Transverse colon (tissue), 4 donors: ENCODE measurements at regions not wholly inside any gene's neighbourhood (a gene's known extent, or its start where the extent isn't known, plus 50 kb on each side); places are given as distances from the start of the nearest gene placed in this dataset.

Source experiments
- DNase-seq: peaks from one replicate; pipeline ENCODE4 v3.0.0-alpha.2; 2019
- H3K27ac ChIP-seq, 4 donors: fragments of 200-600 bp; sonication (generic); 2 replicates each; pipeline ENCODE4 v1.5.1; 2016 to 2018; ENCODE audit warnings: inconsistent platforms in 4 of 4
- H3K27me3 ChIP-seq: fragments of 200-600 bp; sonication (generic); 2 replicates; pipeline ENCODE4 v1.5.1; 2017; ENCODE audit warnings: inconsistent platforms
- H3K36me3 ChIP-seq, 4 donors: fragments of 200-600 bp; sonication (generic); 2 replicates each; pipeline ENCODE4 v1.5.1; 2017 to 2019; ENCODE audit warnings: inconsistent platforms in 4 of 4
- H3K4me1 ChIP-seq, 4 donors: fragments of 200-600 bp; sonication (generic); 2 replicates each; pipeline ENCODE4 v1.5.1; 2017 to 2020; ENCODE audit warnings: inconsistent platforms in 4 of 4
- H3K4me3 ChIP-seq, 4 donors: fragments of 200-600 bp; sonication (generic); 1 replicate in 1 of 4; 2 replicates in 3 of 4; pipeline versions ENCODE4 v1.5.1 to v1.6.1; 2017 to 2019; ENCODE audit warnings: inconsistent platforms in 4 of 4
- H3K9me3 ChIP-seq, 2 donors: fragments of 200-600 bp; sonication (generic); 2 replicates each; pipeline ENCODE4 v1.5.1; 2017 to 2019; ENCODE audit warnings: inconsistent platforms in 2 of 2
- EP300 ChIP-seq: sonication (generic); formaldehyde crosslinking; IDR thresholded peaks from one replicate; pipeline ENCODE4 v1.6.1; 2017; ENCODE audit warnings: antibody characterized with exemption, low read depth
- POLR2A ChIP-seq: fragments of 450-650 bp; IDR thresholded peaks from one replicate; pipeline ENCODE4 v1.6.1; 2016; ENCODE audit warnings: antibody characterized with exemption, mild to moderate bottlenecking, moderate library complexity
- POLR2AphosphoS5 ChIP-seq, 3 donors: sonication (generic); formaldehyde crosslinking; IDR thresholded peaks; one replicate each; pipeline ENCODE4 v1.6.1; 2016; ENCODE audit warnings: antibody characterized with exemption in 3 of 3
- WGBS, 2 donors: methylation state at CpG; one replicate each; pipeline ENCODE4 v1.1.5; 2018; ENCODE audit warnings: low coverage in 1 of 2; 5-methylcytosine and 5-hydroxymethylcytosine counted together
- in situ Hi-C, 4 donors: fragments of 200-750 bp; cut with MboI; loops; one replicate each; pipeline versions ENCODE4 v1.15.0 to v1.15.1; 2017; ENCODE audit warnings: low sequenced_read_pairs in 3 of 4, low pct_ligation_motif_present in 1 of 4, low pct_unique_long_range_greater_than_20kb in 1 of 4
- intact Hi-C: fragments of 100-400 bp; cut with DNase I; formaldehyde crosslinking; loops from one replicate; pipeline ENCODE4 v1.15.1; 2023; ENCODE audit warnings: low total_unique reads
- TF ChIP-seq, protein P1 (sequence below), 5 experiments: fragments of 200-600 bp in 3 of 5; fragments of 450-650 bp in 2 of 5; sonication (generic) in 3 of 5; IDR thresholded peaks; 1 replicate in 2 of 5; 2 replicates in 3 of 5; pipeline ENCODE4 v1.5.1; 2016 to 2017; ENCODE audit warnings: antibody characterized with exemption in 5 of 5, inconsistent platforms in 3 of 5, mild to moderate bottlenecking in 2 of 5, moderate library complexity in 1 of 5

DNA sequence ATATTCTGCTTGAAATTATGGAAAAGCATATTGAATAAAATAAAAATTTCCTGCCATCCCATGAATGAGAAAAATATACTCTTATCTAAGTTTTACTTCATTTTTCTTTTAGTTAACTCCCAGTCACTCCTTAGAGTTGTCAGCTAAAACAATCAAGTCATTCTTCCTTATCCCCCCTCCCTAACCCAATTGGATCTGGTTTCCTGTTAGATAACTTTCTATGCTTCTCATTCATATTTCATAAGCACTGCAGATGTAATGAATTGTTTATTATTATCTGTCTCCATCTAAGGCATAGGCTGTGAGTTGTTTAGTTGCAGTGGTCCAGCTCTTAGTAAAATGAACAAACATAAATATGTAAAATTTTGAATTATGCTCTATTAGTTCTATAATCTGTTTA, 244.0 kb upstream of the GCFC2 start:
- TF ChIP-seq POLR2AphosphoS5 (IDR thresholded peaks at IDR 0.05): no peak
- no peak for TF ChIP-seq EP300
- TF ChIP-seq, protein P1, sequence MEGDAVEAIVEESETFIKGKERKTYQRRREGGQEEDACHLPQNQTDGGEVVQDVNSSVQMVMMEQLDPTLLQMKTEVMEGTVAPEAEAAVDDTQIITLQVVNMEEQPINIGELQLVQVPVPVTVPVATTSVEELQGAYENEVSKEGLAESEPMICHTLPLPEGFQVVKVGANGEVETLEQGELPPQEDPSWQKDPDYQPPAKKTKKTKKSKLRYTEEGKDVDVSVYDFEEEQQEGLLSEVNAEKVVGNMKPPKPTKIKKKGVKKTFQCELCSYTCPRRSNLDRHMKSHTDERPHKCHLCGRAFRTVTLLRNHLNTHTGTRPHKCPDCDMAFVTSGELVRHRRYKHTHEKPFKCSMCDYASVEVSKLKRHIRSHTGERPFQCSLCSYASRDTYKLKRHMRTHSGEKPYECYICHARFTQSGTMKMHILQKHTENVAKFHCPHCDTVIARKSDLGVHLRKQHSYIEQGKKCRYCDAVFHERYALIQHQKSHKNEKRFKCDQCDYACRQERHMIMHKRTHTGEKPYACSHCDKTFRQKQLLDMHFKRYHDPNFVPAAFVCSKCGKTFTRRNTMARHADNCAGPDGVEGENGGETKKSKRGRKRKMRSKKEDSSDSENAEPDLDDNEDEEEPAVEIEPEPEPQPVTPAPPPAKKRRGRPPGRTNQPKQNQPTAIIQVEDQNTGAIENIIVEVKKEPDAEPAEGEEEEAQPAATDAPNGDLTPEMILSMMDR (IDR thresholded peaks at IDR 0.05): no peak
- TF ChIP-seq POLR2A: no peak

DNA sequence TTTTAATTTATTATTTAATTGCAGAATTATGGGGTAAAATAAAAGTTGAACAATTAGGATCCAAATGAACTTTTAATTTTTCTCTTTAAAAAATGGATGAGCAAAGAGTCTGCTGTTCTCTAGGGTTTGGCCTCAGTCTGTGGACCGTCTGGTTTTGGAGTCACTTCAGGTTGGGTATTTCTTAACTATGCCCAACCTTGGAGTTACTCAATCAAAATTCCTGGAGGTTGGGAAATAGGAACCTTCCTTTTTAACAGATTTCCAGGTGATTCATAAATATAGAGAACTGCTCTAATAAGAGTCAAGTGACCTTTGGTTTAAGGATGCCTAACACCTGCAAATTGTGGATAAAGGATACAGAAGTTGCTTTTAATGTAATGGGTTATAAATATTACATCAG, 241.5 kb upstream of the GCFC2 start:
- Histone ChIP-seq H3K36me3 (no peaks in the 10 kb centered on the region), H3K4me3 (no peak overlapping the region), H3K4me1 (no peaks in the 10 kb centered on the region), H3K27me3 (no peaks in the 10 kb centered on the region), H3K9me3 (no peaks in the 10 kb centered on the region), H3K27ac (no peak overlapping the region)
- no peak for TF ChIP-seq POLR2A
- no peak for TF ChIP-seq EP300
- TF ChIP-seq, protein P1 (IDR thresholded peaks at IDR 0.05): no peak
- TF ChIP-seq POLR2AphosphoS5 (IDR thresholded peaks at IDR 0.05): no peak
- in situ Hi-C loops (no loop called here), intact Hi-C loops (no loop called here)
- DNase-seq: no peak
- 50 to 68% methylated on average over 1 of the region's 1 CpG for WGBS, 2 donors

More for the DNA sequence above, 244.0 kb upstream of the GCFC2 start:
- Histone ChIP-seq H3K36me3 (no peaks in the 10 kb centered on the region), H3K4me1 (no peaks in the 10 kb centered on the region), H3K27me3 (no peaks in the 10 kb centered on the region), H3K9me3 (no peaks in the 10 kb centered on the region), H3K4me3 (no peak overlapping the region), H3K27ac (no peak overlapping the region)
- no peak for DNase-seq
- intact Hi-C loops (no loop called here), in situ Hi-C loops (no loop called here)

DNA sequence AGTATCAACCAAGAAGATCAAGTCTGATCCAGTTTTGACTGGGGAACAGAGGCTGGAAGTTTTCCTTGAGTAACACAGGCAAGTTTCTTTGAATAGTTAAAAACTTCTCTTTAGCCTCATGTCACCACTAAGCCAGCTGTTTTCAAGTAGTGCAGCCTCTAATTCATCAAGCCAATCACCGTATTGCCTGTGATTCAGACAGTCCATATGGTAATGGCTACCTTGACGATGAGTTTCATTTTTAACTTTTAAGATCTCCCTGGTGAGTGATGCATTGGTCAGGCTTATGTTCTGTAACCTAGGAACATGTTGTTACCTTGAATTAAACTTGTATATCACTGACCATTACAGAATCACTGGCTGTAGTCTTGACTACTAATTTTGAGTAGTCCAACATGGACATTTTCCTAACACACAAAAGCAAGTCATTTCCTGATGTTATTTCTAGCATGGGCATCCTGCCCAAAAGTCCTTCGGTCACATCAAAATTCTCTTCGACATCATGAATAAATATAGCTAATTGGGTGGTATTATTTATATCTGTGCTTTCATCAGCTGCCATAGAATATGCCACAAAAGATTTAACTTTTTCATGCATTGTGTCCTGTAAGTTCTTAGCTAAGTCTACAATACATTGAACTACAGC, 238.8 kb upstream of the GCFC2 start:
- no peaks in the 10 kb centered on the region for H3K4me1 ChIP-seq
- no peaks in the 10 kb centered on the region for H3K36me3 ChIP-seq
- in situ Hi-C loops (no loop called here), intact Hi-C loops (no loop called here)
- no peak overlapping the region for H3K27ac ChIP-seq
- TF ChIP-seq EP300 (no peak), POLR2AphosphoS5 (IDR thresholded peaks at IDR 0.05) (no peak), POLR2A (no peak)
- TF ChIP-seq, protein P1 (IDR thresholded peaks at IDR 0.05): no peak
- no peaks in the 10 kb centered on the region for H3K27me3 ChIP-seq
- no peak overlapping the region for H3K4me3 ChIP-seq
- 68 to 73% methylated on average over 4 of the region's 4 CpGs for WGBS, 2 donors
- DNase-seq: no peak
- H3K9me3 ChIP-seq: no peaks in the 10 kb centered on the region

DNA sequence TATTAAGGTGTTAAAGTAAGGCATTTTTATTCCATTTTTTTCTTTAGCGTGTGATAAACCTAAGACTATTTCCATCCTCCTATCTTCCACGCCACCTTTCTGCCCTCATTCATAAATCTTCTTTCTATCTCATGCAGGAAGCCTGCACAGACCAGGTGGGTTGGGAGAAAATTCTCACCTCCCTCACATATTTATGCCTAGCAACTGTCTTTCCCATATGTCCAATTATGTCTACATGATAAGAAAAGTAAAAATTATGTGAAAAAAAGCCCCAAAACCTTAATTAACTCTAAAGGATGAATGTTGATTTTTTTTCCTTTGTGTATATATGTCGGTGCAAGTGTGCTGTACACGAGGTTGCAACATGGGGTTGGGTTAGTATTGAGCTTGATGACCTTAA, 225.6 kb upstream of the GCFC2 start:
- TF ChIP-seq POLR2AphosphoS5 (IDR thresholded peaks at IDR 0.05) (no peak), POLR2A (no peak), EP300 (no peak)
- TF ChIP-seq, protein P1 (IDR thresholded peaks at IDR 0.05): no peak
- no peak overlapping the region for H3K4me3 ChIP-seq
- DNase-seq: no peak
- no peaks in the 10 kb centered on the region for H3K27me3 ChIP-seq
- H3K9me3 ChIP-seq: peaks cover 0 to 3% of the 10 kb centered on the region in 2 donors
- H3K27ac ChIP-seq: no peak overlapping the region
- in situ Hi-C loops: no loop called here
- no peaks in the 10 kb centered on the region for H3K4me1 ChIP-seq
- intact Hi-C loops: no loop called here
- H3K36me3 ChIP-seq: no peaks in the 10 kb centered on the region
- WGBS, 2 donors: 76 to 79% methylated on average over 4 of the region's 4 CpGs
